ENCODE measurements at regions not wholly inside any gene's neighbourhood (a gene's known extent, or its start where the extent isn't known, plus 50 kb on each side); places are given as distances from the start of the nearest gene placed in this dataset.

DNA sequence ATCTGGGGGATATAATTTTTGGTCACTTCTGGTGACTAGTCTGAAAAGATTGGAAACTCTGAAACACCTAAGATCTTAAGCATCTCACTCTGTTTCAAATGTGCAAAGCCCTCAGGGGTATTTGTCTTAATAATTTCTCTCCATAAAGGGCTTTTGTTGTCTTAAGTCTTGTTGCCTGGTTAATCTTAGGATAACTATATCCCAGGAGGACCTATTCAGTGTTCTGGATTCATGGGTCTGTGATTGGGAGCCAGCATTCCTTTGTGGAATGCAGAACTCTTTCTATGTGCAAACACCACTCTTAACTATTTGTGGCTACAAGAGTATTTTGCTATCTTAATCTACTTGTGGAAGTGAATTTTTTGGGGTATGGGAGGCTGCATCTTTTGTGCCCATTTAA lies 1573.0 kb upstream of the PRMT6 start:
- no peak for DNase-seq (ENCODE audit: low read depth)
- H3K4me3 ChIP-seq (ENCODE audit: low read depth, low read length), result no peak overlapping the region
- TF ChIP-seq CTCF (IDR thresholded peaks at IDR 0.05; ENCODE audit: insufficient read depth, low read depth, low read length, missing control alignments), result no peak

GRCh38 chr1:105485207-105485606 lies 1571.3 kb upstream of the PRMT6 start:
- TF ChIP-seq CTCF (IDR thresholded peaks at IDR 0.05; ENCODE audit: insufficient read depth, low read depth, low read length, missing control alignments), result no peak
- DNase-seq (ENCODE audit: low read depth), result no peak
- no peak overlapping the region for H3K4me3 ChIP-seq (ENCODE audit: low read depth, low read length)

- DNase-seq (ENCODE audit: low read depth), result no peak
- TF ChIP-seq CTCF (IDR thresholded peaks at IDR 0.05; ENCODE audit: insufficient read depth, low read depth, low read length, missing control alignments), result no peak
- H3K4me3 ChIP-seq (ENCODE audit: low read depth, low read length), result no peak overlapping the region
Measured at GRCh38 chr1:105492921-105493320, 1563.6 kb upstream of the PRMT6 start.

- DNase-seq (ENCODE audit: low read depth), result no peak
- TF ChIP-seq CTCF (IDR thresholded peaks at IDR 0.05; ENCODE audit: insufficient read depth, low read depth, low read length, missing control alignments), result no peak
- no peak overlapping the region for H3K4me3 ChIP-seq (ENCODE audit: low read depth, low read length)
Measured at GRCh38 chr1:105516068-105516467, 1540.4 kb upstream of the PRMT6 start.

- no peak for DNase-seq (ENCODE audit: low read depth)
- no peak for TF ChIP-seq CTCF (IDR thresholded peaks at IDR 0.05; ENCODE audit: insufficient read depth, low read depth, low read length, missing control alignments)
- H3K4me3 ChIP-seq (ENCODE audit: low read depth, low read length), result no peak overlapping the region
Measured at GRCh38 chr1:105533996-105534395, 1522.5 kb upstream of the PRMT6 start.

- no peak for DNase-seq (ENCODE audit: low read depth)
- no peak for TF ChIP-seq CTCF (IDR thresholded peaks at IDR 0.05; ENCODE audit: insufficient read depth, low read depth, low read length, missing control alignments)
- H3K4me3 ChIP-seq (ENCODE audit: low read depth, low read length), result no peak overlapping the region
Measured at GRCh38 chr1:105544475-105544874, 1512.0 kb upstream of the PRMT6 start.

GRCh38 chr1:105556266-105556665 lies 1500.2 kb upstream of the PRMT6 start:
- DNase-seq (ENCODE audit: low read depth), result no peak
- no peak overlapping the region for H3K4me3 ChIP-seq (ENCODE audit: low read depth, low read length)
- TF ChIP-seq CTCF (IDR thresholded peaks at IDR 0.05; ENCODE audit: insufficient read depth, low read depth, low read length, missing control alignments), result no peak

Data from GM12865 (cell line).